ENCODE measurements at regions not wholly inside any gene's neighbourhood (a gene's known extent, or its start where the extent isn't known, plus 50 kb on each side); places are given as distances from the start of the nearest gene placed in this dataset.

DNA sequence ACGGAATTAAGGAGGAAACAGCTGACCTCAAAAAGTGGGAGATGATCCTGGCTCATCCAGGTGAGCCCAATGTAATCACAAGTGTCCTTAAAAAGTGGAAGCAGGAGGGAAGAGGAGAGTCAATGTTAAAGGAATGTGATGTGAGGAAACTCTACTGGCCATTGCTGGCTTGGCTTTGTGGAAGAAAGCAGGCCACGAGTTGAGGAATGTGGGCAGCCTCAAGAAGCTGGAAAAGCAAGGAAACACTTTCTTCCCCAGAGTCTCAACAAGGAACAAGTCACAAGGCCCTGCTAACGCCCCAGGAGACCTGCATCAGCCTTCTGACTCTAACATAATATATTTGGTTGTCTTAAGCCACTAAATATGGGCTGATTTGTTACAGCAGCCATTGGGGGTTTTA lies 252.8 kb downstream of the PSAT1 start:
- no peak for TF ChIP-seq CTCF (conservative IDR thresholded peaks at IDR 0.05; ENCODE audit: low read depth, low read length)
- DNase-seq (ENCODE audit: low read depth): peak; percentile 10
- H3K4me3 ChIP-seq (ENCODE audit: low read depth, low read length): no peak overlapping the region

- no peak overlapping the region for H3K4me3 ChIP-seq (ENCODE audit: low read depth, low read length)
- no peak for TF ChIP-seq CTCF (conservative IDR thresholded peaks at IDR 0.05; ENCODE audit: low read depth, low read length)
- DNase-seq (ENCODE audit: low read depth): peak; percentile 17
Measured at GRCh38 chr9:78552802-78553201, 255.9 kb downstream of the PSAT1 start.

DNA sequence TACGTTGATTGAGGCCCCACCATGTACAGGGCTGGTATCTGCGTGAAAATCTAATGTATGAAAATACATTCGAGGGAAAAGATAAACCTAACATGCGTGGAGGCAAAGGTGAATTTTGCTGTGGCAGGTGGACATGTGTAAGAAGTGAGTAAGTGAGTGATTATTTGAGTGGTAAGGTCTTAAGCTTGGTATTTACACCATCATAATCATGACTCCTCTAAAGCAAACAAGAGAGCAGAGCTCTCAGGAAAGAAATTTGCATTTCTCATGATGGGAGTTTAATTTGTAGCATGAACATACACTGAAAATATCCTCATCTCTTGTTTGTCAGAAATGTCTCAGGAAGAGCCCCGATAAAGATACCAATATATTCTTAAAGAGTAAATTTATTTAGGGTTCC lies 260.6 kb downstream of the PSAT1 start:
- H3K4me3 ChIP-seq (ENCODE audit: low read depth, low read length): no peak overlapping the region
- TF ChIP-seq CTCF (conservative IDR thresholded peaks at IDR 0.05; ENCODE audit: low read depth, low read length): no peak
- DNase-seq (ENCODE audit: low read depth): no peak

DNA sequence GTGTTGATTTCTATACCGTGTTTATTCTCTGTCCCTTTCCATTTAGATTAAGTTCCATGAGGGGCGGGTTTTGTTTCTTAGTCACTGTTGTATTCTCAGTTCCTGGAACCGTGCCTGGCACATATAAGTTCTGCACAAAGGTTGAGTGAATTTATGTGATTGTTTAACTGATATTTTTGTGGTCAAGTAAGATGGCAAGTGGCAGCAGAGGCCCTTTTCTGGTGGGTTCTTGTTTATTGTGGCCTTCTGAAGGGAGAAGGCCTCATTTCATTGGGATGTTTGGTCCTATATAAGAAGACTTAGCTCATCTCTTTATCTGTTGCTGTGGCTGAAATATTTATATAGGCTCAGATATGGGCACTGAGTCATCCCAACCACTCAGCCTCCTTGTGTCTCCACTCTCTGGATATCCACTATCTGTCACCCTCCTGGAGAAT lies 262.5 kb downstream of the PSAT1 start:
- DNase-seq (ENCODE audit: low read depth): peak; percentile 61
- no peak for TF ChIP-seq CTCF (conservative IDR thresholded peaks at IDR 0.05; ENCODE audit: low read depth, low read length)
- no peak overlapping the region for H3K4me3 ChIP-seq (ENCODE audit: low read depth, low read length)

DNA sequence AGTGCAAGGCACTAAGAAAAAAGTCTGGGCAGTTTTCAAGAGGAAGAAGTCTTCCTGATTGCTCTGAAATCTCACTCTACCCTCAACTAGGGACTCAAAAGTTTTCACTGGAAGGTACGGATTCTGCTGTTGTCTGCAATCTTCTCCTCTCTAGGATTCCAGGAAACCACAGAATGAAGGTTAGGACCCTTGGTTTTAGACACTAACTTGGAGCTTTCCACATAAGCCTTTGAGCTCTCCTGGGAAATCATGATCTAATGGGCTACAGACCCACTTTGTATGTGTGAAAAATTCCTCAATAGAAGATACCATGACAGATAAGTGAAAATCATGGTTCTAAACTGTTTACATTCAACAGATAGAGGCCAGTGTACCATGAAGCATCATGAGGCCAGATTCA lies 265.1 kb downstream of the PSAT1 start:
- H3K4me3 ChIP-seq (ENCODE audit: low read depth, low read length): no peak overlapping the region
- no peak for TF ChIP-seq CTCF (conservative IDR thresholded peaks at IDR 0.05; ENCODE audit: low read depth, low read length)
- DNase-seq (ENCODE audit: low read depth): peak; percentile 59

GRCh38 chr9:78563269-78563668 lies 266.3 kb downstream of the PSAT1 start:
- no peak for DNase-seq (ENCODE audit: low read depth)
- H3K4me3 ChIP-seq (ENCODE audit: low read depth, low read length): no peak overlapping the region
- TF ChIP-seq CTCF (conservative IDR thresholded peaks at IDR 0.05; ENCODE audit: low read depth, low read length): no peak

- no peak for TF ChIP-seq CTCF (conservative IDR thresholded peaks at IDR 0.05; ENCODE audit: low read depth, low read length)
- DNase-seq (ENCODE audit: low read depth): no peak
- no peak overlapping the region for H3K4me3 ChIP-seq (ENCODE audit: low read depth, low read length)
Measured at GRCh38 chr9:78565481-78565880, 268.6 kb downstream of the PSAT1 start.
